ENCODE measurements at regions not wholly inside any gene's neighbourhood (a gene's known extent, or its start where the extent isn't known, plus 50 kb on each side); places are given as distances from the start of the nearest gene placed in this dataset.

GRCh38 chr11:103832762-103833161, 203.7 kb upstream of the DDI1 start:
- H3K4me1 Mint-ChIP-seq: no peaks in the 10 kb centered on the region
- H3K9me3 ChIP-seq (ENCODE audit: control insufficient read depth, insufficient read depth, low read length): peaks cover 12% of the 10 kb centered on the region
- H3K27me3 Mint-ChIP-seq (ENCODE audit: low read depth in 2 of 2): peaks cover 0 to 19% of the 10 kb centered on the region in 2 donors
- peaks cover 9 to 18% of the 10 kb centered on the region in 2 donors for H3K9me3 Mint-ChIP-seq
- no peak overlapping the region for H3K27ac ChIP-seq (ENCODE audit: low read length)
- no peak overlapping the region for H3K4me3 ChIP-seq (ENCODE audit: low read length)
- peaks cover 21% of the 10 kb centered on the region for H3K36me3 Mint-ChIP-seq
- DNase-seq (no peak), ATAC-seq (no peak)
- 76% methylated on average over 3 of the region's 3 CpGs for WGBS (ENCODE audit: insufficient coverage)
- no peak for TF ChIP-seq CTCF (IDR thresholded peaks at IDR 0.05)
- no peak overlapping the region for H3K4me3 Mint-ChIP-seq
- no peaks in the 10 kb centered on the region for H3K27me3 ChIP-seq (ENCODE audit: control insufficient read depth, insufficient read depth, low read length)
- no peaks in the 10 kb centered on the region for H3K36me3 ChIP-seq (ENCODE audit: control insufficient read depth, insufficient read depth, low read length)
- H3K27ac Mint-ChIP-seq: no peak overlapping the region
- intact Hi-C loops (cut with micrococcal nuclease): no loop called here
- no peaks in the 10 kb centered on the region for H3K4me1 ChIP-seq (ENCODE audit: control insufficient read depth, insufficient read depth, low read length)

- Mint-ChIP-seq H3K27me3 (ENCODE audit: low read depth in 2 of 2) (peaks cover 0 to 3% of the 10 kb centered on the region in 2 donors), H3K36me3 (no peaks in the 10 kb centered on the region), H3K27ac (no peak overlapping the region), H3K4me1 (peaks cover 0 to 4% of the 10 kb centered on the region in 2 donors), H3K9me3 (no peaks in the 10 kb centered on the region), H3K4me3 (no peak overlapping the region)
- no peak for TF ChIP-seq CTCF (IDR thresholded peaks at IDR 0.05)
- Histone ChIP-seq H3K4me1 (ENCODE audit: control insufficient read depth, insufficient read depth, low read length) (no peaks in the 10 kb centered on the region), H3K36me3 (ENCODE audit: control insufficient read depth, insufficient read depth, low read length) (no peaks in the 10 kb centered on the region), H3K9me3 (ENCODE audit: control insufficient read depth, insufficient read depth, low read length) (no peaks in the 10 kb centered on the region), H3K27me3 (ENCODE audit: control insufficient read depth, insufficient read depth, low read length) (no peaks in the 10 kb centered on the region), H3K4me3 (ENCODE audit: low read length) (no peak overlapping the region), H3K27ac (ENCODE audit: low read length) (no peak overlapping the region)
- DNase-seq (no peak), ATAC-seq (no peak)
- intact Hi-C loops (cut with micrococcal nuclease): no loop called here
- WGBS (ENCODE audit: insufficient coverage): 95% methylated on average over 2 of the region's 6 CpGs
Measured at GRCh38 chr11:103842191-103842590, 194.2 kb upstream of the DDI1 start.

GRCh38 chr11:103842795-103843194, 193.6 kb upstream of the DDI1 start:
- Histone ChIP-seq H3K4me1 (ENCODE audit: control insufficient read depth, insufficient read depth, low read length) (no peaks in the 10 kb centered on the region), H3K27ac (ENCODE audit: low read length) (no peak overlapping the region), H3K4me3 (ENCODE audit: low read length) (no peak overlapping the region), H3K9me3 (ENCODE audit: control insufficient read depth, insufficient read depth, low read length) (no peaks in the 10 kb centered on the region), H3K36me3 (ENCODE audit: control insufficient read depth, insufficient read depth, low read length) (no peaks in the 10 kb centered on the region), H3K27me3 (ENCODE audit: control insufficient read depth, insufficient read depth, low read length) (no peaks in the 10 kb centered on the region)
- Mint-ChIP-seq H3K4me1 (peaks cover 0 to 4% of the 10 kb centered on the region in 2 donors), H3K36me3 (no peaks in the 10 kb centered on the region), H3K4me3 (no peak overlapping the region), H3K27me3 (ENCODE audit: low read depth in 2 of 2) (peaks cover 0 to 3% of the 10 kb centered on the region in 2 donors), H3K27ac (no peak overlapping the region), H3K9me3 (no peaks in the 10 kb centered on the region)
- no peak for DNase-seq
- intact Hi-C loops (cut with micrococcal nuclease): no loop called here
- no peak for TF ChIP-seq CTCF (IDR thresholded peaks at IDR 0.05)
- ATAC-seq: no peak
- 100% methylated on average over 2 of the region's 2 CpGs for WGBS (ENCODE audit: insufficient coverage)
